ENCODE measurements at regions not wholly inside any gene's neighbourhood (a gene's known extent, or its start where the extent isn't known, plus 50 kb on each side); places are given as distances from the start of the nearest gene placed in this dataset.
"Not testable (repeated sequence)": the region's sequence is repeated elsewhere in the genome, so short reads cannot be mapped to it uniquely, and the experiment has no call there.

- Mint-ChIP-seq H3K36me3 (ENCODE audit: low read depth, unreplicated experiment) (no peaks in the 10 kb centered on the region), H3K27me3 (ENCODE audit: unreplicated experiment) (no peaks in the 10 kb centered on the region), H3K9me3 (ENCODE audit: unreplicated experiment) (no peaks in the 10 kb centered on the region), H3K4me3 (ENCODE audit: unreplicated experiment) (no peak overlapping the region), H3K4me1 (ENCODE audit: unreplicated experiment) (no peaks in the 10 kb centered on the region), H3K27ac (ENCODE audit: unreplicated experiment) (no peak overlapping the region)
- DNase-seq (ENCODE audit: low spot score) = no peak
- no peak for TF ChIP-seq CTCF (IDR thresholded peaks at IDR 0.05; ENCODE audit: unreplicated experiment)
Measured at GRCh38 chrX:3541336-3541735, 172.1 kb downstream of the PRKX start.

GRCh38 chrX:3540105-3540504 is 173.3 kb downstream of the PRKX start:
- no peak for TF ChIP-seq CTCF (IDR thresholded peaks at IDR 0.05; ENCODE audit: unreplicated experiment)
- H3K27me3 Mint-ChIP-seq (ENCODE audit: unreplicated experiment) = no peaks in the 10 kb centered on the region
- H3K36me3 Mint-ChIP-seq (ENCODE audit: low read depth, unreplicated experiment) = peaks cover 6% of the 10 kb centered on the region
- H3K4me3 Mint-ChIP-seq (ENCODE audit: unreplicated experiment) = no peak overlapping the region
- H3K27ac Mint-ChIP-seq (ENCODE audit: unreplicated experiment) = no peak overlapping the region
- no peaks in the 10 kb centered on the region for H3K4me1 Mint-ChIP-seq (ENCODE audit: unreplicated experiment)
- no peak for DNase-seq (ENCODE audit: low spot score)
- peaks cover 5% of the 10 kb centered on the region for H3K9me3 Mint-ChIP-seq (ENCODE audit: unreplicated experiment)

- no peak overlapping the region for H3K27ac Mint-ChIP-seq (ENCODE audit: unreplicated experiment)
- H3K27me3 Mint-ChIP-seq (ENCODE audit: unreplicated experiment) = peaks cover 4% of the 10 kb centered on the region
- no peaks in the 10 kb centered on the region for H3K4me1 Mint-ChIP-seq (ENCODE audit: unreplicated experiment)
- peaks cover 5% of the 10 kb centered on the region for H3K9me3 Mint-ChIP-seq (ENCODE audit: unreplicated experiment)
- DNase-seq (ENCODE audit: low spot score) = no peak
- H3K36me3 Mint-ChIP-seq (ENCODE audit: low read depth, unreplicated experiment) = peaks cover 6% of the 10 kb centered on the region
- TF ChIP-seq CTCF (IDR thresholded peaks at IDR 0.05; ENCODE audit: unreplicated experiment) = no peak
- no peak overlapping the region for H3K4me3 Mint-ChIP-seq (ENCODE audit: unreplicated experiment)
Measured at GRCh38 chrX:3532581-3533085, 180.8 kb downstream of the PRKX start.

GRCh38 chrX:3531435-3531834 is 182.0 kb downstream of the PRKX start:
- H3K4me3 Mint-ChIP-seq (ENCODE audit: unreplicated experiment); H3K27me3 Mint-ChIP-seq (ENCODE audit: unreplicated experiment); DNase-seq (ENCODE audit: low spot score); H3K9me3 Mint-ChIP-seq (ENCODE audit: unreplicated experiment); H3K4me1 Mint-ChIP-seq (ENCODE audit: unreplicated experiment); H3K36me3 Mint-ChIP-seq (ENCODE audit: low read depth, unreplicated experiment); H3K27ac Mint-ChIP-seq (ENCODE audit: unreplicated experiment): not testable (repeated sequence)

- Mint-ChIP-seq H3K4me3 (ENCODE audit: unreplicated experiment) (no peak overlapping the region), H3K27me3 (ENCODE audit: unreplicated experiment) (peaks cover 4% of the 10 kb centered on the region), H3K27ac (ENCODE audit: unreplicated experiment) (no peak overlapping the region), H3K4me1 (ENCODE audit: unreplicated experiment) (no peaks in the 10 kb centered on the region), H3K36me3 (ENCODE audit: low read depth, unreplicated experiment) (no peaks in the 10 kb centered on the region), H3K9me3 (ENCODE audit: unreplicated experiment) (no peaks in the 10 kb centered on the region)
- no peak for DNase-seq (ENCODE audit: low spot score)
- TF ChIP-seq CTCF (IDR thresholded peaks at IDR 0.05; ENCODE audit: unreplicated experiment) = no peak
Measured at GRCh38 chrX:3529466-3530010, 183.1 kb upstream of the MXRA5 start.

Measured in endothelial cell (in vitro differentiated cells).